IMR-90 (cell line): ENCODE measurements at regions not wholly inside any gene's neighbourhood (a gene's known extent, or its start where the extent isn't known, plus 50 kb on each side); places are given as distances from the start of the nearest gene placed in this dataset.

Source experiments
- ATAC-seq: fragments of 200-7000 bp; cut with Tn5 transposase; 2 replicates; pipeline ENCODE4 v1.9.1; 2020; ENCODE audit warnings: low read depth, mild to moderate bottlenecking, moderate library complexity
- BruUV-seq: library from RNA; stranded (reverse); fragments of 400-500 nt; replicated peaks from 2 replicates; lab custom pipeline; 2021; lab: Mats Ljungman, UMichigan
- CTCF ChIA-PET: fragments of 300-600 bp; formaldehyde crosslinking; extraction: SDS; loops from one replicate; lab custom pipeline; 2021; ENCODE audit warnings: antibody characterized with exemption; lab: Yijun Ruan, JAX
- POLR2A ChIA-PET: fragments of 300-600 bp; sonication (Branson Sonifier 250); formaldehyde crosslinking; loops from one replicate; lab custom pipeline; 2022; ENCODE audit warnings: antibody characterized with exemption; ENCODE audit not compliant: unreplicated experiment; lab: Charles Lee
- DNase-seq: peaks from one replicate; pipeline ENCODE4 v3.0.0; 2013
- H2AFZ ChIP-seq: replicated peaks from 2 replicates; pipeline ENCODE3; 2013; ENCODE audit warnings: low read length, mild to moderate bottlenecking; ENCODE audit not compliant: poor library complexity
- H2AK5ac ChIP-seq: 2 replicates; pipeline ENCODE4 v1.6.1; 2013; ENCODE audit warnings: low read depth, low read length, inconsistent platforms
- H2AK9ac ChIP-seq: replicated peaks from 2 replicates; pipeline ENCODE3; 2013; ENCODE audit warnings: mild to moderate bottlenecking, low read depth, low read length, moderate library complexity; ENCODE audit not compliant: poor library complexity
- H2BK120ac ChIP-seq: 2 replicates; pipeline ENCODE4 v1.6.1; 2013; ENCODE audit warnings: low read depth, low read length, inconsistent platforms
- H2BK15ac ChIP-seq: 3 replicates; pipeline ENCODE4 v1.6.1; 2013; ENCODE audit warnings: low read depth, low read length, inconsistent platforms
- H2BK20ac ChIP-seq: 2 replicates; pipeline ENCODE4 v1.6.1; 2013; ENCODE audit warnings: low read depth, mild to moderate bottlenecking, inconsistent platforms, low read length, moderate library complexity
- H2BK5ac ChIP-seq: 2 replicates; pipeline ENCODE4 v1.6.1; 2013; ENCODE audit warnings: mild to moderate bottlenecking, low read depth, low read length, inconsistent platforms; ENCODE audit not compliant: poor library complexity, severe bottlenecking
- H3K14ac ChIP-seq: replicated peaks from 2 replicates; pipeline ENCODE4 v1.6.1; 2013; ENCODE audit warnings: low read depth, low read length, inconsistent platforms
- H3K18ac ChIP-seq: 2 replicates; pipeline ENCODE4 v1.6.1; 2013; ENCODE audit warnings: low read depth, low read length, control low read depth
- H3K23ac ChIP-seq: 2 replicates; pipeline ENCODE4 v1.6.1; 2013; ENCODE audit warnings: low read depth, low read length, inconsistent platforms
- H3K27ac ChIP-seq: 2 replicates; pipeline ENCODE4 v1.5.1; 2013; ENCODE audit warnings: mild to moderate bottlenecking, control low read depth, low read length; ENCODE audit not compliant: insufficient read depth
- H3K27me3 ChIP-seq: 2 replicates; pipeline ENCODE4 v1.6.1; 2013; ENCODE audit warnings: low read length; ENCODE audit not compliant: control insufficient read depth, insufficient read depth
- H3K36me3 ChIP-seq: 2 replicates; pipeline ENCODE4 v1.6.1; 2013; ENCODE audit warnings: low read length, mixed read lengths; ENCODE audit not compliant: control insufficient read depth, insufficient read depth
- H3K4ac ChIP-seq: 2 replicates; pipeline ENCODE4 v1.6.1; 2013; ENCODE audit warnings: low read depth, low read length, inconsistent platforms
- H3K4me1 ChIP-seq: 2 replicates; pipeline ENCODE4 v1.6.1; 2013; ENCODE audit warnings: low read length, mixed read lengths; ENCODE audit not compliant: control insufficient read depth, insufficient read depth
- H3K4me2 ChIP-seq: 2 replicates; pipeline ENCODE4 v1.6.1; 2013; ENCODE audit warnings: low read depth, mild to moderate bottlenecking, control low read depth, low read length, moderate library complexity
- H3K4me3 ChIP-seq: 2 replicates; pipeline ENCODE4 v1.5.1; 2013; ENCODE audit warnings: low read depth, mild to moderate bottlenecking, control low read depth, low read length, moderate library complexity; ENCODE audit not compliant: insufficient read depth
- H3K56ac ChIP-seq: 2 replicates; pipeline ENCODE4 v1.6.1; 2013; ENCODE audit warnings: low read length, inconsistent platforms; ENCODE audit not compliant: insufficient read depth; ENCODE audit errors: extremely low read depth
- H3K79me1 ChIP-seq, 2 experiments: 2 replicates each; pipeline ENCODE4 v1.6.1; 2013; ENCODE audit warnings: low read length in 2 of 2, inconsistent platforms in 1 of 2, low read depth in 1 of 2
- H3K9ac ChIP-seq: 2 replicates; pipeline ENCODE4 v1.6.1; 2013; ENCODE audit warnings: low read depth, low read length, control low read depth
- H3K9me1 ChIP-seq: 2 replicates; pipeline ENCODE4 v1.6.1; 2013; ENCODE audit warnings: low read length, inconsistent platforms; ENCODE audit not compliant: insufficient read depth
- H3K9me3 ChIP-seq: 2 replicates; pipeline ENCODE4 v1.6.1; 2013; ENCODE audit warnings: low read length; ENCODE audit not compliant: control insufficient read depth, insufficient read depth
- H4K20me1 ChIP-seq: 2 replicates; pipeline ENCODE4 v1.6.1; 2013; ENCODE audit warnings: low read length, inconsistent platforms; ENCODE audit not compliant: insufficient read depth
- H4K5ac ChIP-seq: 2 replicates; pipeline ENCODE4 v1.6.1; 2013; ENCODE audit warnings: mild to moderate bottlenecking, low read depth, low read length, control low read depth
- H4K8ac ChIP-seq, 2 experiments: 2 replicates each; pipeline ENCODE4 v1.6.1; 2013; ENCODE audit warnings: low read depth in 2 of 2, low read length in 2 of 2, control low read depth in 1 of 2, inconsistent platforms in 1 of 2
- H4K91ac ChIP-seq: 2 replicates; pipeline ENCODE4 v1.6.1; 2013; ENCODE audit warnings: low read depth, low read length, inconsistent platforms; ENCODE audit not compliant: insufficient read depth
- BHLHE40 ChIP-seq: fragments of 150-350 bp; IDR thresholded peaks from 2 replicates; pipeline ENCODE4 v1.6.1; 2016; ENCODE audit warnings: mild to moderate bottlenecking, low read depth, low read length
- CEBPB ChIP-seq: IDR thresholded peaks from 2 replicates; pipeline ENCODE4 v1.6.1; 2012; ENCODE audit warnings: low read depth, low read length, improper control_type of control experiment
- CHD1 ChIP-seq: IDR thresholded peaks from 2 replicates; pipeline ENCODE4 v1.6.1; 2012; ENCODE audit warnings: low read depth, low read length, improper control_type of control experiment
- CTCF ChIP-seq: conservative IDR thresholded peaks from 2 replicates; pipeline ENCODE4 v1.5.1; 2012; ENCODE audit warnings: mild to moderate bottlenecking, low read depth, low read length, improper control_type of control experiment
- FOS ChIP-seq: fragments of 150-350 bp; IDR thresholded peaks from 2 replicates; pipeline ENCODE4 v1.6.1; 2016; ENCODE audit warnings: low read depth, low read length
- MAFK ChIP-seq: IDR thresholded peaks from 2 replicates; pipeline ENCODE4 v1.6.1; 2012; ENCODE audit warnings: low read depth, low read length, improper control_type of control experiment
- MAZ ChIP-seq: IDR thresholded peaks from 2 replicates; pipeline ENCODE4 v1.6.1; 2012; ENCODE audit warnings: low read depth, mild to moderate bottlenecking, low read length, improper control_type of control experiment, moderate library complexity, borderline replicate concordance
- MXI1 ChIP-seq: IDR thresholded peaks from 2 replicates; pipeline ENCODE4 v1.6.1; 2012; ENCODE audit warnings: low read depth, mild to moderate bottlenecking, low read length, moderate library complexity, borderline replicate concordance
- NFE2L2 ChIP-seq: fragments of 150-350 bp; IDR thresholded peaks from 2 replicates; pipeline ENCODE4 v1.6.1; 2016; ENCODE audit warnings: low read depth, mild to moderate bottlenecking, low read length
- POLR2A ChIP-seq: IDR thresholded peaks from 2 replicates; pipeline ENCODE4 v1.6.1; 2012; ENCODE audit warnings: mild to moderate bottlenecking, low read depth, low read length
- RAD21 ChIP-seq: IDR thresholded peaks from 2 replicates; pipeline ENCODE4 v1.6.1; 2012; ENCODE audit warnings: low read length, improper control_type of control experiment
- RCOR1 ChIP-seq: IDR thresholded peaks from 2 replicates; pipeline ENCODE4 v1.6.1; 2012; ENCODE audit warnings: mild to moderate bottlenecking, low read length, improper control_type of control experiment; ENCODE audit not compliant: insufficient replicate concordance
- RFX5 ChIP-seq: IDR thresholded peaks from 2 replicates; pipeline ENCODE4 v1.8.0; 2012; ENCODE audit warnings: low read depth, mild to moderate bottlenecking, low read length, moderate library complexity
- SMC3 ChIP-seq: fragments of 150-350 bp; IDR thresholded peaks from 2 replicates; pipeline ENCODE4 v1.6.1; 2016; ENCODE audit warnings: low read depth, mild to moderate bottlenecking, antibody characterized with exemption, low read length, moderate library complexity
- USF2 ChIP-seq: fragments of 150-350 bp; IDR thresholded peaks from 2 replicates; pipeline ENCODE4 v1.6.1; 2017; ENCODE audit warnings: mild to moderate bottlenecking, antibody characterized with exemption, low read length, low read depth
- WGBS, 2 experiments: methylation state at CpG; one replicate each; pipeline versions ENCODE4 v1.1.5 to v1.1.7; 2013; ENCODE audit warnings: missing lambda C conversion rate in 2 of 2; ENCODE audit not compliant: insufficient read length in 1 of 2; ENCODE audit errors: extremely low coverage in 2 of 2; 5-methylcytosine and 5-hydroxymethylcytosine counted together
- dilution Hi-C: fragments of 300-500 bp; cut with HindIII; formaldehyde crosslinking; loops from one replicate; pipeline ENCODE4 v1.14.3; 2018; ENCODE audit warnings: low sequenced_read_pairs; ENCODE audit not compliant: unreplicated experiment
- in situ Hi-C: fragments of 300-500 bp; cut with MboI; formaldehyde crosslinking; loops from 3 replicates; pipeline ENCODE4 v1.14.3; 2019; ENCODE audit warnings: low sequenced_read_pairs, inconsistent platforms, mixed read lengths
- intact Hi-C: fragments of 100-400 bp; cut with micrococcal nuclease; formaldehyde crosslinking; loops from 2 replicates; pipeline ENCODE4 v1.10.0; 2022
- TF ChIP-seq, protein P1 (sequence below): fragments of 150-350 bp; IDR thresholded peaks from 2 replicates; pipeline ENCODE4 v1.6.1; 2016; ENCODE audit warnings: low read depth, mild to moderate bottlenecking, low read length, moderate library complexity, borderline replicate concordance

DNA sequence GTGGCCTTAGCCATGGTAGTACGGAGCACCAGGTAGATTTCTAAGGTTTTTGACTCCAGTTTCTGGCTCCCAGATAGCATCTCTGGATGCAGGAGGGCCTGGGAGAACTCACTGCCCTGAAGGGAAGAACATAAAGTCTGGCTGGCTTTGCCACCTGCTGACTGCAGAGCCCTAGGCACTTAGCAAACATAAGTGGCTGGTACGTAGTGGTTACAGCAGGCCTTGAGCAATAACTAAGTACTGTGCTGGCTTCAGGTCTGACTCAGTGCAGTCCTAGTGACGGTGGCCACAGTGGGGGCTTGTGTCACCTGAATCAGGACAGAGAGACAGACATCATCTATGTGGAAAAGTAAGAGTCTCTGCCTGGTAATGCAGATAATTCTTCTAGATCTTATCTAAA, 871.1 kb downstream of the PDCD6IP start:
- no TSS peak for BruUV-seq
- H3K23ac ChIP-seq, result no peak overlapping the region
- TF ChIP-seq CTCF (no peak), CEBPB (no peak), RFX5 (no peak), POLR2A (no peak), MXI1 (no peak), RAD21 (no peak), MAFK (no peak), USF2 (no peak), FOS (no peak), SMC3 (no peak), MAZ (no peak), BHLHE40 (no peak), RCOR1 (no peak), NFE2L2 (no peak), CHD1 (no peak)
- TF ChIP-seq, protein P1, sequence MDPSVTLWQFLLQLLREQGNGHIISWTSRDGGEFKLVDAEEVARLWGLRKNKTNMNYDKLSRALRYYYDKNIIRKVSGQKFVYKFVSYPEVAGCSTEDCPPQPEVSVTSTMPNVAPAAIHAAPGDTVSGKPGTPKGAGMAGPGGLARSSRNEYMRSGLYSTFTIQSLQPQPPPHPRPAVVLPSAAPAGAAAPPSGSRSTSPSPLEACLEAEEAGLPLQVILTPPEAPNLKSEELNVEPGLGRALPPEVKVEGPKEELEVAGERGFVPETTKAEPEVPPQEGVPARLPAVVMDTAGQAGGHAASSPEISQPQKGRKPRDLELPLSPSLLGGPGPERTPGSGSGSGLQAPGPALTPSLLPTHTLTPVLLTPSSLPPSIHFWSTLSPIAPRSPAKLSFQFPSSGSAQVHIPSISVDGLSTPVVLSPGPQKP, result no peak
- H3K9me1 ChIP-seq, result no peaks in the 10 kb centered on the region
- no peak overlapping the region for H3K27ac ChIP-seq
- no peak overlapping the region for H2BK20ac ChIP-seq
- H3K14ac ChIP-seq, result no peak overlapping the region
- no peak overlapping the region for H3K4me2 ChIP-seq
- no peaks in the 10 kb centered on the region for H3K27me3 ChIP-seq
- no peak overlapping the region for H2BK5ac ChIP-seq
- no peak overlapping the region for H4K5ac ChIP-seq
- intact Hi-C loops, result no loop called here
- in situ Hi-C loops, result no loop called here
- no peak overlapping the region for H2AK5ac ChIP-seq
- ChIA-PET POLR2A (no interaction called here), CTCF (no interaction called here)
- no peak overlapping the region for H2AFZ ChIP-seq
- H3K18ac ChIP-seq, result no peak overlapping the region
- no peak for DNase-seq
- WGBS, 2 experiments, result 0% methylated on average over 1 of the region's 3 CpGs; no CpG with 5 or more reads in 1 of the 2 experiments
- no peaks in the 10 kb centered on the region for H3K4me1 ChIP-seq
- H4K8ac ChIP-seq, result no peak overlapping the region
- no peaks in the 10 kb centered on the region for H3K79me1 ChIP-seq
- H4K91ac ChIP-seq, result no peak overlapping the region
- no peak overlapping the region for H3K56ac ChIP-seq
- no peak overlapping the region for H3K4me3 ChIP-seq
- H2AK9ac ChIP-seq, result no peak overlapping the region
- no peak overlapping the region for H2BK15ac ChIP-seq
- H3K9me3 ChIP-seq, result peaks cover 14% of the 10 kb centered on the region
- no peaks in the 10 kb centered on the region for H3K36me3 ChIP-seq
- no peaks in the 10 kb centered on the region for H4K20me1 ChIP-seq
- no peak for ATAC-seq
- dilution Hi-C loops, result no loop called here
- no peak overlapping the region for H3K9ac ChIP-seq
- no peak overlapping the region for H3K4ac ChIP-seq
- H2BK120ac ChIP-seq, result no peak overlapping the region
